ENCODE measurements at regions not wholly inside any gene's neighbourhood (a gene's known extent, or its start where the extent isn't known, plus 50 kb on each side); places are given as distances from the start of the nearest gene placed in this dataset.

GRCh38 chr15:61668444-61668843, 391.8 kb downstream of the VPS13C start:
- TF ChIP-seq CTCF (IDR thresholded peaks at IDR 0.05) (no peak), POLR2A (IDR thresholded peaks at IDR 0.05) (no peak)
